Spinal cord (tissue), 9 donors: ENCODE measurements at regions not wholly inside any gene's neighbourhood (a gene's known extent, or its start where the extent isn't known, plus 50 kb on each side); places are given as distances from the start of the nearest gene placed in this dataset.
A peak's percentile ranks its signal among the peaks of the same experiment; 100 is the strongest.

ENCODE experiments used
- DNase-seq, 6 donors: peaks; one replicate each; pipeline versions ENCODE4 v3.0.0 to v3.0.0-alpha.2; 2013 to 2015; ENCODE audit warnings: low spot score in 6 of 6, low read depth in 4 of 6
- H3K27ac ChIP-seq: one replicate; pipeline ENCODE4 v1.5.1; 2013; ENCODE audit warnings: low read depth, low read length, control low read depth
- H3K27me3 ChIP-seq: one replicate; pipeline ENCODE4 v1.6.1; 2013; ENCODE audit warnings: low read length; ENCODE audit not compliant: control insufficient read depth, insufficient read depth
- H3K36me3 ChIP-seq: one replicate; pipeline ENCODE4 v1.6.1; 2013; ENCODE audit warnings: low read length; ENCODE audit not compliant: control insufficient read depth, insufficient read depth
- H3K4me1 ChIP-seq: one replicate; pipeline ENCODE4 v1.6.1; 2013; ENCODE audit warnings: low read length; ENCODE audit not compliant: control insufficient read depth, insufficient read depth
- H3K4me3 ChIP-seq: one replicate; pipeline ENCODE4 v1.5.1; 2013; ENCODE audit warnings: low read depth, low read length, control low read depth
- H3K9me3 ChIP-seq: one replicate; pipeline ENCODE4 v1.6.1; 2013; ENCODE audit warnings: low read length; ENCODE audit not compliant: control insufficient read depth, insufficient read depth
- WGBS: methylation state at CpG from one replicate; pipeline ENCODE4 v1.1.5; 2013; ENCODE audit warnings: missing lambda C conversion rate; ENCODE audit not compliant: insufficient coverage; 5-methylcytosine and 5-hydroxymethylcytosine counted together
- donor health status: healthy.

DNA sequence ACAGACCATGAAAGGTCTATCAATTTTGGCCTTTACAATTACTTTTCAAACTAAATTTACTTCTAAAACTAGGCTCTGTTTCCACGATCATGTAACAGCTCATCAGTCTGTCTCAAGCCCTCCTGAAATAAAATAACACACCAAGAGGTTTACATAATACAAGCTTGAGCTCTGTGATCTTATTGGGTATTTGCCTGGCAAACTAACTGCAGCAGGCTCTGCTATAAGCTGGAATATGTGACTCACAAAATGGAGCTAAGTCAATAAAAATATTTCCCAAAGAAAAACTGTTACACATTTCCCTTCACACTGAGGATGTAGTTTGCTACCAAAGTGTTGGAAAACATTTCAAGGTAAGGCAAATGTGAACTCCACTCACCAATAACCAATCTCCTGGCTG, 94.7 kb upstream of the GPM6B start:
- H3K4me1 ChIP-seq: peaks cover 8% of the 10 kb centered on the region
- H3K4me3 ChIP-seq: no peak overlapping the region
- no peak for DNase-seq
- H3K9me3 ChIP-seq: peaks cover 2% of the 10 kb centered on the region
- no CpG with 5 or more reads among the region's 1 CpG for WGBS
- H3K27ac ChIP-seq: no peak overlapping the region
- peaks cover 8% of the 10 kb centered on the region for H3K27me3 ChIP-seq
- H3K36me3 ChIP-seq: no peaks in the 10 kb centered on the region

DNA sequence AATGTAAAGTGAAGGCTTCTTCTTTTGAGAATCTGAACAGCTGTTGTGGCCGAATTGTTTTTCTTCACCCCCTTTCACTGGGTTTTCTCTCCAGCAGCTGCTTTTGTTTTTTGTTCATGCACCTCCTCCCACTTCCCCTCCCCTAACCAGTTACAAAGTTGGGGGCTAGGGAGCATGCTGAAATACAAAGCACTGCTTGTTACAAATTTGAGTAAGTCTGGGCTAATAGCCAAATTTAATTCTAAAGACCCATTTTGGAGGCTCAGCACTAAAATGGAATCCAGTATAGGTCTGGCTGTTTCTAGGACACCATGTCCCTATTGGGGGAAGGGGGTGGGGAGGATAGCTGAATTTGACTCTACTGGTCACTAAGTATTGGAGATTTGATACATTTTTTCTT, 89.2 kb upstream of the GPM6B start:
- Histone ChIP-seq H3K9me3 (no peaks in the 10 kb centered on the region), H3K27me3 (peaks cover 10% of the 10 kb centered on the region), H3K27ac (peak overlapping the region; percentile 70), H3K36me3 (no peaks in the 10 kb centered on the region), H3K4me1 (peaks cover 15% of the 10 kb centered on the region), H3K4me3 (no peak overlapping the region)
- DNase-seq: peak in 4 of 6 donors; percentile 45 to 89 (median 74)
- no CpG with 5 or more reads among the region's 1 CpG for WGBS

DNA sequence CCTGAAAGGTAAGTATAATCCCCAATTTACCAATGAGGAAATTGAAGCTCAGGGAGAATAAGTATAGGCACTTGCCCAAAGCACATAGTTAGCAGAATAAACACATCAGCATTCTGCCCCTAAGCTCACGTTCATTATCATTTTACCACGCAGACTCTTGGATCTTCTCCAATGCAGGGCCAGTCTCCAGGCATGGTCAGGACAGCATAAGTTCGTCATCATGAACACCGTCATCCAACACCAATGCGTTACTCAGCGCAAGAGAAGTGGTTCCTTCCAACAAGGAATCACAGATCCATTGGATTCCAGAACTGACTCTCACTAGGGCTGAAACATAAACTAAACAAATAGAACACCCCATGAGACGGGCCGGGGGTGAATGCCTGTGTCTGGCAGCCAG, 86.5 kb upstream of the GPM6B start:
- peaks cover 9% of the 10 kb centered on the region for H3K27me3 ChIP-seq
- peaks cover 10% of the 10 kb centered on the region for H3K4me1 ChIP-seq
- H3K27ac ChIP-seq: no peak overlapping the region
- no peak overlapping the region for H3K4me3 ChIP-seq
- DNase-seq: no peak
- H3K9me3 ChIP-seq: no peaks in the 10 kb centered on the region
- H3K36me3 ChIP-seq: no peaks in the 10 kb centered on the region
- WGBS: 59% methylated on average over 5 of the region's 8 CpGs

DNA sequence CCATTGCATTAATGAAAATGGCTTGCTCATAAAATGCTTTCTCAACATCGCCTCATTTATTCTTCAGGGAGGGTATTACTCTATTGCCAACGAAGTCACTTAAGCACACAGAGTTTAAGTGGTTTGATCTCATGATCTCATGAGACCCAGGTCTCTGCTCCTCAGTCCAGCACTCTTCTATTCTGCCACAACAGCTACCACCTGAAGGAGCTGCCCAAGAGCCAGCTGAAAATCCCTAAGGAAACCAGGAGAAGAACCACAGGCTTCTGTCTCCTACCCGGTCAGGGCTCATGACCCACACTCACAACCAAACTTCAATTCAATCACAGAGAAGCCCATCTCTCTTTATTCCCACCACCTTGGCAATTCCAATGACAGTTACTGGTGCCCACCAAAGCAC, 85.5 kb upstream of the GPM6B start:
- WGBS: 93% methylated on average over 3 of the region's 3 CpGs
- no peak overlapping the region for H3K27ac ChIP-seq
- H3K4me3 ChIP-seq: no peak overlapping the region

DNA sequence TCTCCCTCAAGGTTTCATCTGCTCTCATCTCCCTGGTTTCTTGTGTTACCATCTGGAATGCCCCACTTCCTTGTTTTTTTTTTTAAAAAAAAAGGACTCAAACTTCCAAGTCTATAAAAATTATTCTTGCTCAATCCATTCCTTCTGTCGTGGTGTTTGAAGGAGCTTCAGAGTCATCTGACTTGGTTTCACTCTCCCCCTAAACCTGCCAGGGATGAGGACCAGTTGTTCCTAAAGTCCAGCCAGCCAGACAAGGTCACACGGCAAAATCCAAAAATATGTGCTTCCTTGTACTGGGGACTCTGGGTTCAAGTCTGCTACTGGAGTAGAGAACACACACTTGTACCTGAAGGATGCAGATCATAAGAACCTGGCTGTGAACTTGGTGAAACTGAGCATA, 84.5 kb upstream of the GPM6B start:
- Histone ChIP-seq H3K27ac (no peak overlapping the region), H3K9me3 (no peaks in the 10 kb centered on the region), H3K36me3 (no peaks in the 10 kb centered on the region), H3K4me1 (peaks cover 13% of the 10 kb centered on the region), H3K4me3 (no peak overlapping the region), H3K27me3 (peaks cover 17% of the 10 kb centered on the region)
- no peak for DNase-seq
- 72% methylated on average over 2 of the region's 2 CpGs for WGBS

More for the DNA sequence above, 85.5 kb upstream of the GPM6B start:
- H3K27me3 ChIP-seq: peaks cover 17% of the 10 kb centered on the region
- H3K9me3 ChIP-seq: no peaks in the 10 kb centered on the region
- peaks cover 13% of the 10 kb centered on the region for H3K4me1 ChIP-seq
- H3K36me3 ChIP-seq: no peaks in the 10 kb centered on the region
- DNase-seq: no peak

DNA sequence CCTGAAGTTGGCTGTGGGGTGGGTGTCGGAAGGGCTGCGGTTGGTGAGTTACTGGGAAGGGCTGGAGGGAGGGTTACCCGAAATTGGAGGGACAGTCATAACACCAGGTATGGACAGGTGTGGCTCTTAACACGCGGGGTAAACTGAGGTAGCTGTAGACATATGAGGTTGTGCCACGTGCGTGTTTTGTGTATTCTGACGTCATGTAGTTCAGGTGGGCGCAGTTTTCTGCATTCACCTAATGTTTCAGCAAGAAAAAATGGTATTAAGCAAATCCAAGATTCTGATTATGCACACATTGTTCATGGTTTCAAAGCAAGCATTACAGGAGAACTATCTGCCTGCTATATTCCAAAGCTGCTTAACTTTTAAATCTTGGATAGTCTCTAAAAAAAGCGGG, 83.5 kb upstream of the GPM6B start:
- Histone ChIP-seq H3K9me3 (no peaks in the 10 kb centered on the region), H3K27ac (no peak overlapping the region), H3K36me3 (no peaks in the 10 kb centered on the region), H3K4me1 (peaks cover 13% of the 10 kb centered on the region), H3K27me3 (peaks cover 13% of the 10 kb centered on the region), H3K4me3 (no peak overlapping the region)
- WGBS: 74% methylated on average over 7 of the region's 10 CpGs
- DNase-seq: no peak

DNA sequence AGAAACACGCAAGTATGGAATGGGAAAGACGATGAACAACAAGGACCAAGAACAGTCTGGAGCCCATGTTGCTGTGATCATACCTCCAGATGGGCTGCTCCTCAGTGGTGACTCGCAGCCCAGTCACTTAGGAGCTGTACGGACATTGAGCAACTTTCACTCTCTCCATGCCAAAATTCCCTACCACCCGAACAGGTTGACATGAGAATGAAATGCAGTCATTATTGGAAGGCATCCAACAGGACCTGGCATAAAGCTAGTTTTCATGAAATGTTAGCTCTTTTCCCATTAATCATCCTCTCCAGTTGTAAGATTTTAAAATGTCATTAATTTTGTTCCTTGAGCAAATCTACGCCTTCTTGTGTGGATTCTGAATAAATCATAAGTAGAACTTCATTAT, 82.7 kb upstream of the GPM6B start:
- peak in 2 of 6 donors; percentile 61 to 76 for DNase-seq
- H3K27ac ChIP-seq: no peak overlapping the region
- H3K27me3 ChIP-seq: peaks cover 16% of the 10 kb centered on the region
- H3K36me3 ChIP-seq: no peaks in the 10 kb centered on the region
- H3K9me3 ChIP-seq: no peaks in the 10 kb centered on the region
- WGBS: 42% methylated on average over 5 of the region's 6 CpGs
- peaks cover 8% of the 10 kb centered on the region for H3K4me1 ChIP-seq
- no peak overlapping the region for H3K4me3 ChIP-seq

DNA sequence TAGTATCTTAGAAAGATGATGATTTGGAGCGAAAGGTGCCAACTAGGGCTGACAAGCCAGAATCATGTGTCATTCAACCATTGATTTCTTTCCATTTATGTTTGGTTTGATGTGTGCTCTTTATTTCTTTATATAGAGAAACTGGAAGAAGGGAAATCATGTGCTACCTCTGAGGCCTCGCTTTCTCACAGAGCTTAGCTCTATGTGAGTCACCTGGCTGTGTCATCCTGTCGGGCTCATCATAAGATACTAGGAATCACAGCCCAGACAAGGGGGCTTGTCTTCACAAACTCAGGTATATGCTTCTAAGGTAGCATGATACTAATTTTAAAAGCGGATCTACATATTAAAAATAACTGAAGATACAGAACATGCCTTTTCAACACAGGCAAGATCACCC, 81.7 kb upstream of the GPM6B start:
- Histone ChIP-seq H3K4me1 (peaks cover 6% of the 10 kb centered on the region), H3K4me3 (no peak overlapping the region), H3K27ac (no peak overlapping the region), H3K27me3 (peaks cover 18% of the 10 kb centered on the region), H3K36me3 (no peaks in the 10 kb centered on the region), H3K9me3 (no peaks in the 10 kb centered on the region)
- no CpG with 5 or more reads among the region's 4 CpGs for WGBS
- DNase-seq: no peak

DNA sequence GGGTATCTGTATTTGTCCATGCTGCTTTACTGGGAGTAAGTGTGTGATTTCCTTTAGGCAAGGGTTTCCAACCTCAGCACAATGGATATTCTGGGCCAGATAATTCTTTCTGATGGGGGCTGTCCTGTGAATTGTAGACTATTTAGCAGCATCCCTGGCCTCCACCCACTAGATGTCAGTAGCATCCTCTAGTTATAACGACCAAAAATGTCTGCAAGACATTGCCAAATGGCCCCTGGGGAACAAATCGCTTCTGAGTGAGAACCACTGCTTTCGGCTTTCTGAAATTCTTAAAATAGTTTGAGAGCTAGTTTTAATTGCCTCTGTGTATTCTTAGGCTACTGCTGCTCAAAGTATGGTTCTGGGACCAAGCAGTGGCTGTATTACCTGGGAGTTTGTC, 81.2 kb upstream of the GPM6B start:
- Histone ChIP-seq H3K36me3 (no peaks in the 10 kb centered on the region), H3K4me1 (peaks cover 3% of the 10 kb centered on the region), H3K4me3 (no peak overlapping the region), H3K27me3 (peaks cover 23% of the 10 kb centered on the region), H3K9me3 (no peaks in the 10 kb centered on the region), H3K27ac (peak overlapping the region; percentile 48)
- no peak for DNase-seq
- WGBS: 57% methylated on average over 3 of the region's 3 CpGs

DNA sequence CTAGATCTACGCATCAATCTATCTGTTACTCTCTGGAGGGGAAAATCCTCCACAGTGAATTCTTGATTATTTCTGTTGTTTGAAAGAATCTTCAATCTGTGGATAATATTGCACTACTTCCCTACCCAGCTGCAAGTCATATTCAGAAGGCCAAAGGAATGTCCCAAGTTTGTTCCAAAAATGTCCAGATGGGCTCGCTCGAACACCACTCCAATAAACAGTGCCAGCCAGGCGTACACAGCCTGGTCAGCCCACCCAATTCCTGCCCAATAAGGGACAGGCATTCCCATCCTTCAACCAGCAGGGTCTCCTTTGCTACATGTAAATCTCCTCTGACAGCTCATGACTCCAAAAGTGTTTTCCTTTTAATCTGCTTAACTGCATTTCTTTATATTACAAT, 80.7 kb upstream of the GPM6B start:
- Histone ChIP-seq H3K27ac (peak overlapping the region; percentile 48), H3K4me1 (peaks cover 5% of the 10 kb centered on the region), H3K4me3 (no peak overlapping the region), H3K36me3 (no peaks in the 10 kb centered on the region), H3K27me3 (peaks cover 24% of the 10 kb centered on the region), H3K9me3 (no peaks in the 10 kb centered on the region)
- WGBS: 47% methylated on average over 3 of the region's 4 CpGs
- no peak for DNase-seq
